ENCODE measurements at regions not wholly inside any gene's neighbourhood (a gene's known extent, or its start where the extent isn't known, plus 50 kb on each side); places are given as distances from the start of the nearest gene placed in this dataset.

DNA sequence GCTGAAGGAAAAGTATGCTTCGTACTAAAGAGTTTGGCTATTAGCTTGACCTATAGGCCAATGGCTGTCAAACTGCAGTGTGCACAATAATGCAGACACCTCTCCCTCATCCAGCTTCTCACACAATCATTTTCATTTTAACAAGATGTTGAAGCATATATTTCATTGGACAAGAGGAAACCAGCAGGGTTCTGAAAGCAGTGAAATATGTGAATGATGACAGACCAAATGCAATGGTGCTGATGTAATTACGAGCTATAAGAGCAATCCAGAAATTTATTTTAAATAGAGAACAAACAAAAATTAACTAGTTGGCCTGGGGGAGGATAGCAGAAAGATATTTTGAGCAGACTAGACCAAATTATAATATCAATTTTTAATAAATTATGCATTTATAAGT is 331.5 kb upstream of the AKR1E2 start:
- WGBS: 90% methylated on average over 2 of the region's 2 CpGs
- H3K36me3 ChIP-seq (ENCODE audit: control insufficient read depth in 4 of 4, insufficient read depth in 3 of 4, low read depth in 1 of 4, low read length in 3 of 4): no peaks in the 10 kb centered on the region
- TF ChIP-seq TAF1 (conservative IDR thresholded peaks at IDR 0.05) (no peak), FOXA1 (IDR thresholded peaks at IDR 0.05) (no peak), FOXA2 (IDR thresholded peaks at IDR 0.05) (no peak), NR2F2 (IDR thresholded peaks at IDR 0.05) (no peak), SP1 (IDR thresholded peaks at IDR 0.05) (no peak), HNF4G (IDR thresholded peaks at IDR 0.05) (no peak), HNF4A (conservative IDR thresholded peaks at IDR 0.05) (no peak), EGR1 (IDR thresholded peaks at IDR 0.05; ENCODE audit: low read depth in 2 of 2) (no peak)
- TF ChIP-seq, protein P1, sequence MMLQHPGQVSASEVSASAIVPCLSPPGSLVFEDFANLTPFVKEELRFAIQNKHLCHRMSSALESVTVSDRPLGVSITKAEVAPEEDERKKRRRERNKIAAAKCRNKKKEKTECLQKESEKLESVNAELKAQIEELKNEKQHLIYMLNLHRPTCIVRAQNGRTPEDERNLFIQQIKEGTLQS (IDR thresholded peaks at IDR 0.05): no peak
- TF ChIP-seq, protein P2, sequence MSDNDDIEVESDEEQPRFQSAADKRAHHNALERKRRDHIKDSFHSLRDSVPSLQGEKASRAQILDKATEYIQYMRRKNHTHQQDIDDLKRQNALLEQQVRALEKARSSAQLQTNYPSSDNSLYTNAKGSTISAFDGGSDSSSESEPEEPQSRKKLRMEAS (IDR thresholded peaks at IDR 0.05): no peak
- TF ChIP-seq, protein P3, sequence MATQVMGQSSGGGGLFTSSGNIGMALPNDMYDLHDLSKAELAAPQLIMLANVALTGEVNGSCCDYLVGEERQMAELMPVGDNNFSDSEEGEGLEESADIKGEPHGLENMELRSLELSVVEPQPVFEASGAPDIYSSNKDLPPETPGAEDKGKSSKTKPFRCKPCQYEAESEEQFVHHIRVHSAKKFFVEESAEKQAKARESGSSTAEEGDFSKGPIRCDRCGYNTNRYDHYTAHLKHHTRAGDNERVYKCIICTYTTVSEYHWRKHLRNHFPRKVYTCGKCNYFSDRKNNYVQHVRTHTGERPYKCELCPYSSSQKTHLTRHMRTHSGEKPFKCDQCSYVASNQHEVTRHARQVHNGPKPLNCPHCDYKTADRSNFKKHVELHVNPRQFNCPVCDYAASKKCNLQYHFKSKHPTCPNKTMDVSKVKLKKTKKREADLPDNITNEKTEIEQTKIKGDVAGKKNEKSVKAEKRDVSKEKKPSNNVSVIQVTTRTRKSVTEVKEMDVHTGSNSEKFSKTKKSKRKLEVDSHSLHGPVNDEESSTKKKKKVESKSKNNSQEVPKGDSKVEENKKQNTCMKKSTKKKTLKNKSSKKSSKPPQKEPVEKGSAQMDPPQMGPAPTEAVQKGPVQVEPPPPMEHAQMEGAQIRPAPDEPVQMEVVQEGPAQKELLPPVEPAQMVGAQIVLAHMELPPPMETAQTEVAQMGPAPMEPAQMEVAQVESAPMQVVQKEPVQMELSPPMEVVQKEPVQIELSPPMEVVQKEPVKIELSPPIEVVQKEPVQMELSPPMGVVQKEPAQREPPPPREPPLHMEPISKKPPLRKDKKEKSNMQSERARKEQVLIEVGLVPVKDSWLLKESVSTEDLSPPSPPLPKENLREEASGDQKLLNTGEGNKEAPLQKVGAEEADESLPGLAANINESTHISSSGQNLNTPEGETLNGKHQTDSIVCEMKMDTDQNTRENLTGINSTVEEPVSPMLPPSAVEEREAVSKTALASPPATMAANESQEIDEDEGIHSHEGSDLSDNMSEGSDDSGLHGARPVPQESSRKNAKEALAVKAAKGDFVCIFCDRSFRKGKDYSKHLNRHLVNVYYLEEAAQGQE (IDR thresholded peaks at IDR 0.05): no peak
- peaks cover 0 to 5% (median 0%) of the 10 kb centered on the region in 4 donors for H3K9me3 ChIP-seq (ENCODE audit: control insufficient read depth in 4 of 4, low read length in 3 of 4)
- no peak for DNase-seq (ENCODE audit: low spot score)
- no peak overlapping the region for H3K9ac ChIP-seq (ENCODE audit: low read depth in 1 of 2, low read length in 2 of 2)
- H3K27me3 ChIP-seq (ENCODE audit: control insufficient read depth in 4 of 4, insufficient read depth in 4 of 4, low read length in 3 of 4): no peaks in the 10 kb centered on the region
- H3K4me1 ChIP-seq (ENCODE audit: control insufficient read depth in 4 of 4, insufficient read depth in 4 of 4, low read length in 3 of 4): peaks cover 0 to 1% (median 0%) of the 10 kb centered on the region in 4 donors
- H3K4me3 ChIP-seq (ENCODE audit: low read depth in 1 of 3, low read length in 3 of 3): no peak overlapping the region
- H3K27ac ChIP-seq (ENCODE audit: low read depth in 1 of 2, low read length in 2 of 2): no peak overlapping the region

DNA sequence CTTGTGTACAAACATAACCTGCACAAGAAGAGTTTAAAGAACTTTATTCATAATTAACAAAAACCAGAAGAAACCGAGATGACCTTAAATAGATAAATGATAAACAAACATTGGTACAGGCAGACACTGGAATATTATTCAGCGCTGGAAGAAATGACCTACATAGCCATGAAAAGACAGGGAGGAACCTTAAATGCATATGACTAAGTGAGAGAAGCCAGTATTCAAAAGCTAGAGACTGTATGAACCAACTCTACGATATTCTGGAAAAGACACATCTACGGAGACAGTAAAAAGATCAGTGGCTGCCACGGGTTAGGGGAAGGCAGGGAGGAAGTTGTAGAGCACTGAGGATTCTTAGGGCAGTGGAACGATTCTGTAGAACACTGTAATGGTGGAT is 333.8 kb upstream of the AKR1E2 start:
- TF ChIP-seq HNF4G (IDR thresholded peaks at IDR 0.05) (no peak), RAD21 (IDR thresholded peaks at IDR 0.05) (no peak), FOXA2 (IDR thresholded peaks at IDR 0.05) (no peak), RXRA (IDR thresholded peaks at IDR 0.05) (no peak), GABPA (IDR thresholded peaks at IDR 0.05 in 1 of 2, conservative IDR thresholded peaks at IDR 0.05 in 1 of 2) (no peak), EGR1 (IDR thresholded peaks at IDR 0.05; ENCODE audit: low read depth in 2 of 2) (no peak), SP1 (IDR thresholded peaks at IDR 0.05) (no peak), YY1 (IDR thresholded peaks at IDR 0.05) (no peak)
- TF ChIP-seq, protein P3 (IDR thresholded peaks at IDR 0.05): no peak
- TF ChIP-seq, protein P2 (IDR thresholded peaks at IDR 0.05): no peak
- TF ChIP-seq, protein P4, sequence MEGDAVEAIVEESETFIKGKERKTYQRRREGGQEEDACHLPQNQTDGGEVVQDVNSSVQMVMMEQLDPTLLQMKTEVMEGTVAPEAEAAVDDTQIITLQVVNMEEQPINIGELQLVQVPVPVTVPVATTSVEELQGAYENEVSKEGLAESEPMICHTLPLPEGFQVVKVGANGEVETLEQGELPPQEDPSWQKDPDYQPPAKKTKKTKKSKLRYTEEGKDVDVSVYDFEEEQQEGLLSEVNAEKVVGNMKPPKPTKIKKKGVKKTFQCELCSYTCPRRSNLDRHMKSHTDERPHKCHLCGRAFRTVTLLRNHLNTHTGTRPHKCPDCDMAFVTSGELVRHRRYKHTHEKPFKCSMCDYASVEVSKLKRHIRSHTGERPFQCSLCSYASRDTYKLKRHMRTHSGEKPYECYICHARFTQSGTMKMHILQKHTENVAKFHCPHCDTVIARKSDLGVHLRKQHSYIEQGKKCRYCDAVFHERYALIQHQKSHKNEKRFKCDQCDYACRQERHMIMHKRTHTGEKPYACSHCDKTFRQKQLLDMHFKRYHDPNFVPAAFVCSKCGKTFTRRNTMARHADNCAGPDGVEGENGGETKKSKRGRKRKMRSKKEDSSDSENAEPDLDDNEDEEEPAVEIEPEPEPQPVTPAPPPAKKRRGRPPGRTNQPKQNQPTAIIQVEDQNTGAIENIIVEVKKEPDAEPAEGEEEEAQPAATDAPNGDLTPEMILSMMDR (IDR thresholded peaks at IDR 0.05; ENCODE audit: low read depth, low read length, missing input control): no peak
- TF ChIP-seq, protein P1 (IDR thresholded peaks at IDR 0.05): no peak
- Histone ChIP-seq H3K4me3 (ENCODE audit: low read depth in 1 of 3, low read length in 3 of 3) (no peak overlapping the region), H3K9me3 (ENCODE audit: control insufficient read depth in 4 of 4, low read length in 3 of 4) (peaks cover 0 to 5% (median 0%) of the 10 kb centered on the region in 4 donors), H3K36me3 (ENCODE audit: control insufficient read depth in 4 of 4, insufficient read depth in 3 of 4, low read depth in 1 of 4, low read length in 3 of 4) (no peaks in the 10 kb centered on the region), H3K4me1 (ENCODE audit: control insufficient read depth in 4 of 4, insufficient read depth in 4 of 4, low read length in 3 of 4) (no peaks in the 10 kb centered on the region), H3K27ac (ENCODE audit: low read depth in 1 of 2, low read length in 2 of 2) (no peak overlapping the region), H3K27me3 (ENCODE audit: control insufficient read depth in 4 of 4, insufficient read depth in 4 of 4, low read length in 3 of 4) (no peaks in the 10 kb centered on the region), H3K9ac (ENCODE audit: low read depth in 1 of 2, low read length in 2 of 2) (no peak overlapping the region)
- no peak for DNase-seq (ENCODE audit: low spot score)
- 85% methylated on average over 6 of the region's 6 CpGs for WGBS

All from liver (tissue), 8 donors.